T-cell (primary cell): ENCODE measurements at regions not wholly inside any gene's neighbourhood (a gene's known extent, or its start where the extent isn't known, plus 50 kb on each side); places are given as distances from the start of the nearest gene placed in this dataset.

Experiments used
- ATAC-seq, 4 experiments: fragments of 200-7000 bp in 3 of 4; fragments of 150-1000 bp in 1 of 4; cut with Tn5 transposase; replicated peaks in 1 of 4; 1 replicate in 3 of 4; 2 replicates in 1 of 4; pipeline ENCODE4 v1.10.0; 2021; ENCODE audit warnings: moderate library complexity in 3 of 4, mild to moderate bottlenecking in 2 of 4, moderate number of reproducible peaks in 1 of 4
- CTCF ChIA-PET, 2 donors: fragments of 300-600 bp; sonication (Branson Sonifier 250); formaldehyde crosslinking; loops; one replicate each; lab custom pipeline; 2022; ENCODE audit warnings: antibody characterized with exemption in 2 of 2; lab: Charles Lee
- POLR2A ChIA-PET, 2 donors: fragments of 300-600 bp; sonication (Branson Sonifier 250); formaldehyde crosslinking; loops; one replicate each; lab custom pipeline; 2022; ENCODE audit warnings: antibody characterized with exemption in 2 of 2; lab: Charles Lee
- DNase-seq, 35 experiments: peaks; one replicate each; pipeline versions ENCODE4 v3.0.0 to v3.0.0-alpha.2; 2013 to 2023
- H3K27ac ChIP-seq: one replicate; pipeline ENCODE4 v1.5.1; 2013; ENCODE audit warnings: low read length
- H3K27me3 ChIP-seq, 2 experiments: replicated peaks in 1 of 2; 1 replicate in 1 of 2; 2 replicates in 1 of 2; pipeline versions ENCODE4 v1.6.1 to v1.7.0; 2013; ENCODE audit warnings: low read length in 1 of 2, mixed read lengths in 1 of 2; ENCODE audit not compliant: control insufficient read depth in 2 of 2, insufficient read depth in 2 of 2; ENCODE audit errors: extremely low read depth in 1 of 2
- H3K36me3 ChIP-seq, 2 donors: 1 replicate in 1 of 2; 2 replicates in 1 of 2; pipeline versions ENCODE4 v1.6.1 to v1.7.0; 2013; ENCODE audit warnings: low read length in 1 of 2; ENCODE audit not compliant: control insufficient read depth in 2 of 2, insufficient read depth in 1 of 2; ENCODE audit errors: extremely low read depth in 1 of 2
- H3K4me1 ChIP-seq, 2 experiments: 1 replicate in 1 of 2; 2 replicates in 1 of 2; pipeline versions ENCODE4 v1.6.1 to v1.7.0; 2013; ENCODE audit warnings: low read length in 2 of 2, mixed read lengths in 1 of 2; ENCODE audit not compliant: insufficient read depth in 2 of 2, control insufficient read depth in 1 of 2; ENCODE audit errors: extremely low read depth in 1 of 2
- H3K4me3 ChIP-seq, 2 donors: 1 replicate in 1 of 2; 2 replicates in 1 of 2; pipeline versions ENCODE4 v1.5.1 to v1.7.0; 2013; ENCODE audit warnings: mild to moderate bottlenecking in 2 of 2, low read length in 1 of 2, moderate library complexity in 1 of 2; ENCODE audit not compliant: control insufficient read depth in 1 of 2; ENCODE audit errors: extremely low read depth in 1 of 2
- H3K9me3 ChIP-seq: 2 replicates; pipeline ENCODE4 v1.7.0; 2013
- H3K27ac Mint-ChIP-seq, 2 donors: one replicate each; pipeline ENCODE4 v1.8.0; 2020 to 2021; ENCODE audit warnings: mild to moderate bottlenecking in 2 of 2, mixed read lengths in 2 of 2
- H3K27me3 Mint-ChIP-seq, 2 donors: one replicate each; pipeline ENCODE4 v1.8.0; 2021 to 2022; ENCODE audit warnings: mixed read lengths in 2 of 2
- H3K36me3 Mint-ChIP-seq: one replicate; pipeline ENCODE4 v1.8.0; 2021; ENCODE audit warnings: mixed read lengths
- H3K4me1 Mint-ChIP-seq, 3 donors: one replicate each; pipeline ENCODE4 v1.8.0; 2020 to 2022; ENCODE audit warnings: mixed read lengths in 3 of 3, mild to moderate bottlenecking in 1 of 3
- H3K4me3 Mint-ChIP-seq, 3 donors: one replicate each; pipeline ENCODE4 v1.8.0; 2020 to 2022; ENCODE audit warnings: mild to moderate bottlenecking in 3 of 3, mixed read lengths in 3 of 3, moderate library complexity in 3 of 3
- H3K9me3 Mint-ChIP-seq, 3 donors: one replicate each; pipeline ENCODE4 v1.8.0; 2020 to 2022; ENCODE audit warnings: mixed read lengths in 3 of 3
- WGBS: methylation state at CpG from one replicate; pipeline ENCODE4 v1.1.5; 2013; ENCODE audit warnings: missing lambda C conversion rate; ENCODE audit not compliant: insufficient coverage; 5-methylcytosine and 5-hydroxymethylcytosine counted together

DNA sequence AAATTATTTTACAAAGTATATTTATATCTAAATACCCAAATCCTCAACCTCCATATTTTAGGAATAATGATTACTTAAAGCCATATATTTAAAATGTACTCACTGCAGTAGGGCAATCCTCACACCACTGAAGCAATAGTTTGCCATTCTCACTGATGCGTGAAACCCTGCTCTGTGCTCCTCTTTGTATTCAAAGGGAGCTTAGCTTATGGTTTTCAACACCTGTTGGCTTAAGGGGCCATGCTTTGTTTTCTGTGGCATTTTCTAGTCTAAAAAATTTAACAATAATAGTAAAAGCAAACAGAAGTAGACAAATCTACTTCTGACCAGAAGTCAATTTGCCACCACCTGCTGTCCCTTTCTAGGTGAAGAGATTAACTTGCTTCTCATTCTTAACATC, 294.6 kb downstream of the FLRT2 start:
- CTCF ChIA-PET, result no interaction called here

DNA sequence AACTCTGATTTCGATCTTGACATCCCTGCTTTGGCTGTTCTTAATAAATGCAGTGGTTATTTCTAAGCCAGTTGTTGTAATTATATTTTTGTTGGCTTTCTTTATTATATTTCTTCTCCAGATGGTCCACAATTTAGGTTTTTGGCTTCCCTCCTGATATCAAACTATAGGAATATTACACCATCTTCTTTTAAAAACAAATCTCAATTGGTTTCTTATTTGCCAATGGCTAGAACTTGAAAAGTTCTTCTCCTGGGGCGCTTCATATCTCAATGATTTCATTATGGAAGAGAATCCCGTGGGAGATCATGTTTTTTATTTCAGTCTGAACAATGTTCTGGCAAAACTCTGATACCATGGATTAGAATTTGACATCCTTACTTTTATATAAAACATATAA, 292.3 kb downstream of the FLRT2 start:
- no peaks in the 10 kb centered on the region for H3K27me3 Mint-ChIP-seq
- no peak overlapping the region for H3K4me3 ChIP-seq
- no peaks in the 10 kb centered on the region for H3K36me3 ChIP-seq
- no peaks in the 10 kb centered on the region for H3K9me3 ChIP-seq
- H3K27me3 ChIP-seq, result no peaks in the 10 kb centered on the region
- no peak for ATAC-seq
- no peaks in the 10 kb centered on the region for H3K36me3 Mint-ChIP-seq
- no peak for DNase-seq
- no peak overlapping the region for H3K4me3 Mint-ChIP-seq
- ChIA-PET POLR2A (no interaction called here), CTCF (no interaction called here)
- 100% methylated on average over 1 of the region's 3 CpGs for WGBS
- H3K27ac ChIP-seq, result no peak overlapping the region
- no peaks in the 10 kb centered on the region for H3K4me1 Mint-ChIP-seq
- H3K4me1 ChIP-seq, result no peaks in the 10 kb centered on the region
- peaks cover 0 to 3% (median 0%) of the 10 kb centered on the region in 3 donors for H3K9me3 Mint-ChIP-seq
- H3K27ac Mint-ChIP-seq, result no peak overlapping the region

More for the DNA sequence above, 294.6 kb downstream of the FLRT2 start:
- DNase-seq, result no peak
- H3K27me3 ChIP-seq, result no peaks in the 10 kb centered on the region
- ATAC-seq, result no peak
- Mint-ChIP-seq H3K36me3 (no peaks in the 10 kb centered on the region), H3K9me3 (peaks cover 0 to 3% (median 0%) of the 10 kb centered on the region in 3 donors), H3K27ac (no peak overlapping the region), H3K4me1 (no peaks in the 10 kb centered on the region), H3K4me3 (no peak overlapping the region), H3K27me3 (no peaks in the 10 kb centered on the region)
- no peak overlapping the region for H3K4me3 ChIP-seq
- H3K4me1 ChIP-seq, result no peaks in the 10 kb centered on the region
- POLR2A ChIA-PET, result no interaction called here
- H3K36me3 ChIP-seq, result no peaks in the 10 kb centered on the region
- no peak overlapping the region for H3K27ac ChIP-seq
- no peaks in the 10 kb centered on the region for H3K9me3 ChIP-seq
- no CpG with 5 or more reads among the region's 1 CpG for WGBS

DNA sequence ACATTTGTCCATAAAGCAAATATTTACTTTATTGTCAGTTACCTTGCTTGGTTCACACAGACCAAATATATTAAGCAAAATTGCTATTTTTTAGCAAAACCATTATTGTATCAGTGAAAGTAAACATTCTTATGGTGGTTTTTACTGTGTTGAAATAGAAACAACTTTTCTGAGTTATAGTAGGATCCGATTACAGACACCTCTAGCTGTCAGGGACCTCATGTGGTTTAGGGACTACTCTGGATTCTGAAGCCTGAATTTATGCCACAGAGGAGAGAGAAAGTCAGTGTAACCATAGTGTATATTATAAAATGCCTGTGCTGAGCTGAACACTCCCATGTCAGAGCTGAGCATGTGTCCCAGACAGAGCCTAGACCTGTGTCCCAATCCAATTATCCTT, 287.5 kb downstream of the FLRT2 start:
- Mint-ChIP-seq H3K36me3 (no peaks in the 10 kb centered on the region), H3K9me3 (peaks cover 0 to 3% (median 0%) of the 10 kb centered on the region in 3 donors), H3K4me3 (no peak overlapping the region), H3K27me3 (no peaks in the 10 kb centered on the region), H3K27ac (no peak overlapping the region), H3K4me1 (no peaks in the 10 kb centered on the region)
- no CpG with 5 or more reads among the region's 1 CpG for WGBS
- Histone ChIP-seq H3K36me3 (no peaks in the 10 kb centered on the region), H3K4me3 (no peak overlapping the region), H3K27ac (no peak overlapping the region), H3K9me3 (no peaks in the 10 kb centered on the region), H3K4me1 (no peaks in the 10 kb centered on the region), H3K27me3 (no peaks in the 10 kb centered on the region)
- DNase-seq, result no peak
- ATAC-seq, result no peak
- POLR2A ChIA-PET, result no interaction called here
- CTCF ChIA-PET, result no interaction called here

DNA sequence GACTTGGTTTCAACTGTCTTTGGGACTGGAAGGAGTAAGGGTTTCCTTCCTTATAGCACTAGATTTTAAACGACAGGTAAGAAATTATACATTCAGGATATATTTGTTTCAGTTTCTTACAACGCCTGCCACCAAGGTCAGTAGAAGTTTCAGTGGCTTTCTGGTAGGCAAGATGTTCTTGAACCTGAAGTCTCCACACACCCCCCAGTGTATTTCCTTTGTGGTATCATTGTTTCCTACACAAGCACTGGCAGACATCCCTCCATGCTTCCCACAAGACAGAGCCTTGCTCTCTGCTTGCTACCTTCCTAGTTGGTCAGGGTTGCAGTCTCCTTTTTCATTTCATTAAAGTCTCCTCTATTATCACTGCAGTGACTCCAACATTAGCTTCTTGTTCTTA, 283.1 kb downstream of the FLRT2 start:
- no peaks in the 10 kb centered on the region for H3K9me3 ChIP-seq
- H3K27ac ChIP-seq, result no peak overlapping the region
- H3K9me3 Mint-ChIP-seq, result no peaks in the 10 kb centered on the region
- no peaks in the 10 kb centered on the region for H3K36me3 ChIP-seq
- no peak overlapping the region for H3K4me3 Mint-ChIP-seq
- no peaks in the 10 kb centered on the region for H3K4me1 Mint-ChIP-seq
- H3K27me3 Mint-ChIP-seq, result no peaks in the 10 kb centered on the region
- ATAC-seq (no peak), DNase-seq (no peak)
- POLR2A ChIA-PET, result no interaction called here
- no peaks in the 10 kb centered on the region for H3K36me3 Mint-ChIP-seq
- no peaks in the 10 kb centered on the region for H3K27me3 ChIP-seq
- H3K4me3 ChIP-seq, result no peak overlapping the region
- no peak overlapping the region for H3K27ac Mint-ChIP-seq
- CTCF ChIA-PET, result no interaction called here
- no peaks in the 10 kb centered on the region for H3K4me1 ChIP-seq
- no CpG with 5 or more reads among the region's 2 CpGs for WGBS

DNA sequence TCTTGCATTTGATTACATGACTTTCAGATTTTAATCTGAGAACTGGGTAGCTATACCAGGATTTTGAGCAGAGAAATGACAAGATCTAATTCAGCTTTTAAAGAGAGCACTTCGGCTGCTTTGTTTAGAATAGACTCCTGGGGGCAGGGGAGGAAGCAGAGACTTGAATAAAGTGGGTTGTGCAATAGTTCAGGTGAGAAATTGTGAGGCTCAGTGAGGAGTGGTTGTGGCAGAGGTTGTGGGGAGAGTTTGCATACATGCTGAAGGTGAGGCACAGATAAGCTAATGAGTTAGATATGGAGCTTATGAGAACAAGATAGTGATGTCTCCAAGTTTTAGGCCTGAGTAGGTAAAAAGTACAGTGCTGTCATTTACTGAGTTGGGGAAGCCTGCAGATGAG, 281.4 kb downstream of the FLRT2 start:
- H3K9me3 Mint-ChIP-seq, result peaks cover under 1 to 5% (median 4%) of the 10 kb centered on the region in 3 donors
- no peaks in the 10 kb centered on the region for H3K27me3 ChIP-seq
- H3K36me3 ChIP-seq, result no peaks in the 10 kb centered on the region
- no peaks in the 10 kb centered on the region for H3K27me3 Mint-ChIP-seq
- no peak overlapping the region for H3K4me3 Mint-ChIP-seq
- H3K4me3 ChIP-seq, result no peak overlapping the region
- H3K36me3 Mint-ChIP-seq, result no peaks in the 10 kb centered on the region
- ChIA-PET POLR2A (no interaction called here), CTCF (no interaction called here)
- no peaks in the 10 kb centered on the region for H3K9me3 ChIP-seq
- no peaks in the 10 kb centered on the region for H3K4me1 Mint-ChIP-seq
- H3K27ac ChIP-seq, result no peak overlapping the region
- DNase-seq (no peak), ATAC-seq (no peak)
- no peak overlapping the region for H3K27ac Mint-ChIP-seq
- WGBS, result 57% methylated on average over 1 of the region's 1 CpG
- H3K4me1 ChIP-seq, result no peaks in the 10 kb centered on the region

DNA sequence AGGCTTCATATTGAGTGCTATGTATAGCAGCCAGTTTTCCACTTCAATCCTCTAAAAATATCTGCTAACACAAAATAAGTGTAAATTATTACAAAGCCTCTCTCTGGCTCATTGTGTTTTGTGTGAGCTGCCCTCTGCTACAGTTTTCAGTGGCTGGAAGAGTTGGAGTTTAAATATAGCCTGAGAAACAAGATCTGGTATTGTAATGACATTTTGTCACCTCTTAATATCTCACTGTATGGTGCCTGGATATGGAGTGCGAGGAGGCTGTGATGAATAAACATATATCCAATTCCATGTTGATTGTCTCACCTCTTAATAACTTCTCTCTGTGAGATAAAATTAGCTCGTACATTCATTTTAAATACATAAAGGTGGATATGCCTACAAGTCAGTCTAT, 269.7 kb downstream of the FLRT2 start:
- DNase-seq (no peak), ATAC-seq (no peak)
- ChIA-PET POLR2A (interaction anchor here in 1 of 2 donors (0.6 kb wide), 1 partner anchor 557 kb away, joined by 3 read pairs; no protein-coding TSS in a partner anchor), CTCF (no interaction called here)
- WGBS, result no CpG with 5 or more reads among the region's 2 CpGs
- no peak overlapping the region for H3K27ac Mint-ChIP-seq
- no peak overlapping the region for H3K4me3 Mint-ChIP-seq
- H3K4me1 ChIP-seq, result no peaks in the 10 kb centered on the region
- H3K27me3 Mint-ChIP-seq, result no peaks in the 10 kb centered on the region
- no peaks in the 10 kb centered on the region for H3K27me3 ChIP-seq
- peaks cover 0 to 15% (median 2%) of the 10 kb centered on the region in 3 donors for H3K9me3 Mint-ChIP-seq
- no peaks in the 10 kb centered on the region for H3K4me1 Mint-ChIP-seq
- no peak overlapping the region for H3K27ac ChIP-seq
- no peaks in the 10 kb centered on the region for H3K36me3 ChIP-seq
- H3K9me3 ChIP-seq, result no peaks in the 10 kb centered on the region
- H3K36me3 Mint-ChIP-seq, result no peaks in the 10 kb centered on the region
- H3K4me3 ChIP-seq, result no peak overlapping the region

DNA sequence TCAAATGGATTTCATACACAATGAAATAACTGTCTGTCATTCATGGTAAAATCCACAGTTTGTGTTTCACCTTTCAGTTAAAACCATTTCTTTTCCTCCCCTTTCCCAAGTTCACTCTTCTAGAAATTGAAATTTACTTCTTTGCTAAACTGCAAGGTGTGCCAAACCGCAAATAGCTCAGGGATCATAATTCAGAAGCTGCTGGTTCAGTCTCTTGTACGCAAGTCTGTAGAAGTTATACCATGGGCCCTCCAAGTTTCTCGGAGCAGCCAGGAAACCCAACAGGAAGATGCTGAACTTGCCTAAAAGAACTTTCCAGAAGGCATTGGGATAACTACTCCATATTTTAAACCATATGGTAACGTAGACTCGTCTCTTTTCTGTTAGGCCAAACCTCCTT, 268.9 kb downstream of the FLRT2 start:
- Histone ChIP-seq H3K36me3 (no peaks in the 10 kb centered on the region), H3K4me3 (no peak overlapping the region), H3K27ac (no peak overlapping the region), H3K4me1 (no peaks in the 10 kb centered on the region), H3K27me3 (no peaks in the 10 kb centered on the region), H3K9me3 (no peaks in the 10 kb centered on the region)
- WGBS, result 77% methylated on average over 2 of the region's 5 CpGs
- DNase-seq (no peak), ATAC-seq (no peak)
- CTCF ChIA-PET, result interaction anchor here in 1 of 2 donors (0.5 to 0.6 kb wide), 2 partner anchors 418 to 708 kb away, joined by 4 to 6 read pairs; no protein-coding TSS in a partner anchor
- H3K9me3 Mint-ChIP-seq, result peaks cover 0 to 7% (median 0%) of the 10 kb centered on the region in 3 donors
- H3K4me3 Mint-ChIP-seq, result no peak overlapping the region
- H3K27me3 Mint-ChIP-seq, result no peaks in the 10 kb centered on the region
- no peaks in the 10 kb centered on the region for H3K4me1 Mint-ChIP-seq
- POLR2A ChIA-PET, result interaction anchor here in 1 of 2 donors (0.5 kb wide), 1 partner anchor 113 kb away, joined by 8 read pairs; no protein-coding TSS in a partner anchor
- no peaks in the 10 kb centered on the region for H3K36me3 Mint-ChIP-seq
- H3K27ac Mint-ChIP-seq, result no peak overlapping the region
